GM12872 (cell line): ENCODE measurements at regions not wholly inside any gene's neighbourhood (a gene's known extent, or its start where the extent isn't known, plus 50 kb on each side); places are given as distances from the start of the nearest gene placed in this dataset.

Source experiments
- CTCF ChIP-seq: IDR thresholded peaks from 3 replicates; pipeline ENCODE4 v1.5.1; 2011; ENCODE audit warnings: low read depth, mild to moderate bottlenecking, low read length, moderate library complexity; ENCODE audit not compliant: insufficient read depth

- TF ChIP-seq CTCF, result no peak
Measured at GRCh38 chr5:121373371-121373770, 478.3 kb upstream of the FTMT start.

DNA sequence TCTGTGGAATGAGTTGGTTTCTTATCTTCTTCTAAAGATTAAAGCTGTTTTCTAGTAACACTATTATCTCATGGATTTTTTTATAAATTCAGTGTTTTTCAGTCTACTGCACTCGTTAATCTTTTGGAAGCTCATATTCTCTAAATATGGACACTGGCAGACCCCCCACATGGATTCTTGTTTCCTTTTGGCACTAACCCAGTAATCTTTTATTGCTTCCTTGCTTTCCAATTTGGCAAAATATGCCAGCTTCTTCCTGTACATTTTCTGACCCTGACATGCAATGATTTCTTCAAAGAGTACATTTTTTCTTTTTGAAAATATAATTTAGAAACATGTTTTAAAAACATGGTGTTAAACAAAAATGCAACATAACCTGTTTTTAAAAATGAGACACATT lies 474.2 kb upstream of the FTMT start:
- TF ChIP-seq CTCF, result no peak

DNA sequence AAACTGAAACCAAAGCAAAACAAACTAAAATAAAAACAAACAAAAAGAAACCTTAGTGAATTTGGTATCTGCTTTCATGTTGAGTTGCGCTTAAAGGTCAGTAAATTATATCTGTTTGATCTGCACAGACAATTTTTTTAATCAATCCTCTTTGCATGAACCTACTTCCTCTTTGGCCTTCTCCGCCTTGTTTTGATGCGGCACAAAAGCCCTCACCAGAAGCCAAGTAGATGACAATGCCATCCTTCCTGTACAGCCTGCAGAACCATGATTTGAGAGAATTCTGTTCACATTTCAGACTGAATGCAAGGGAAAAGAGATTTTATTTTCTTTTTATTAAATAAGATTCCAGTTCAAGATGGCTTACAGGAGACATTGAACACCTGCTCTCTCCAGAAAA lies 473.6 kb upstream of the FTMT start:
- TF ChIP-seq CTCF, result no peak

DNA sequence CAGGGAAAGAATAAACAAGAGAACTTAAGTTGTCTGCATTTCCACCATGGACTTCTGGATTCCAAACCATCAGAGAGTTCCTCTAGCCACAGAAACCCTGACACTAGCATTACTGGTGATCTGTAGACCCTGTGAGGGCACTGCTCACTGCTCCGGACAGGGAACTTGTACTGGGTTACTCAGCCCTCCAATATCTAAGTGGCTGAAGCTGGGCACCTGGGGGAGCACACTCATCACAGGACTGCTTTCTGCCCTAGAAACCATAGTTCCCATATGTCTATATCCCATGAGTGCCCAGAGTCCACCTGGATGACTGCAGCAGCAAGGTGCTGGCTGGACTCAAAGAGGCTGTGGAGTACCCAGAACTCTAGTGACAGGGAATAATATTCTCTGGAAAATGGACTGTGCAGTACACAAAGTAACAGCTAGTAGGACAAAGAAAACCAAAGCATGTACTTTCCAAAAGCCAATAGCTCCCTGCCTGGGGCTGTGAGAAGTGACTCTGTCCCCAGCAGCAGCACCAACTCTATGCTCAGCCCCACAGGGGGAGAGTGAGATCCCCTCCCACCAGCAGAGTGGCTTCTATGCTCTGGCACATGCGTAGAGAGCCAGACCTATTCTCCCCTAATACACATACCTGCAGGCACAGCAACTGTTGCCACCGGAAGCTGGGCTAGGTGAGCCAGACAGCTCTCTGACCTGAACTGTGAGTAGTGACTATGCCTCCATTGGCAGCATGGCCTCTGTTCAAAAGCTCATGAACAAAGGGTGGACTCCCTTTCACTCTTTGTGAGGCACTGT lies 472.9 kb upstream of the FTMT start:
- no peak for TF ChIP-seq CTCF

DNA sequence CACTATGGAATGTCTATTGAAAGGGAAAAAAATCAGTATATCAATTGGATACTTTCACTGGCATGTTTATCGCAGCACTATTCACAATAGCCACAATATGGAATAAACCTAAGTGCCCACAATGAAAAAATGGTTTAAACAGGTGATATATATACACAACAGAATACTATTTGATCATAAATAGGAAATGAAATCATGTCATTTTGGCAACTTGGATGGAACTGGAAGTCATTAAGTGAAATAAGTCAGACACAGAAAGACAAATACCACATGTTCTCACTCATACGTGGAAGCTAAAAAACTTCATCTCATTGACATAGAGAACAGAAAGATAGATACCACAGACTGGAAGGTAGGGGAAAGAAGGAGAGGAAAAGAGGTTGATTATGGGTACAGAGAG lies 471.6 kb upstream of the FTMT start:
- TF ChIP-seq CTCF, result no peak

DNA sequence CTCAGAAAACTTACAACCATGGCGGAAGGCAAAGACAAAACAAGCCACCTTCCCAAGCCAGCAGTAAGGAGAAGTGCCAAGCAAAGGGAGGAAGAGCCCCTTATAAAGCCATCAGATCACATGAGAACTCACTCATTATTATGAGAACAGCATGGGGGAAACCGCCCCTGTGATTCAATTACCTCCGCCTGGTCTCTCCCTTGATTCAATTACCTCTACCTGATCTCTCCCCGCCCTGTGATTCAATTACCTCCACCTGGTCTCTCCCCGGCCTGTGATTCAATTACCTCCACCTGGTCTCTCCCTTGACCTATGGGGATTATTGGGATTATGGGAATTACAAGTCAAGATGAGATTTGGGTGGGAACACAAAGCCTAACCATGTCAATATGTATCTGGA lies 467.3 kb upstream of the FTMT start:
- no peak for TF ChIP-seq CTCF

DNA sequence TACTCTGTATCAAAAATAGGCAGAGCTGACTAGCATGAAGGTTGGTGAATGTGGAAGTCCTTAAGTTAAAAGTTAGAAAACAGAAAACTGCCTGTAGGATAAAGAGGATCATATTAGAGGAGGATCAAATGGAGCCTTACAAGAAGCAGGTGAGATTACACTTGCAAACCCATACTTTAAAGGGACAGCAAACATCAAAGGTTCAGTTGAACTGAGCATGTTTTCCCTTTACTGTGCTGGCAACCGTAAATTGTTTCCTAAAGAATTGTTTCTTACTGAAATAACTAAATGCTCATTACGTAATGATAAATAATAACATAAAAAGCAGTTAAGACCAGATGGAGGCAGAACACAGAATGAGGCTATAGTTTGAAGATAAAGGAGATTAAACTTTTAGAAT lies 465.3 kb upstream of the FTMT start:
- TF ChIP-seq CTCF, result no peak

DNA sequence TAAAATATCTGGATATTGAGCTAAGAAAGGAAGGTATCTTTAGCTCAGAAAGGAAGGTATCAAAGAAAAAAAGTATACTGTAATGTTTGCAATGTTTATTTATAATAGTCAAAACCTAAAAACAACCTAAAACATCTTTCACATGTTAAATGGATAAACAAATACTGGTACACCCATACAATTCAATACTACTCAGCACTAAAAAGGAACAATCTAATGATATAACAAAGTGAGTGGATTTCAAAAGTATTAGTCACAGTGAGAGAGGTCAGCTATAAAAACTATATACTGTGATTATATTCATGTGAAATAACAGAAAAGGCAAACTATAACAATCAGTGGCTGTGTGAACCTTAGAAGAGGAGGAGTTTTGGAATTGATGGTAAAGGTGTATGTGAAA lies 455.0 kb upstream of the FTMT start:
- no peak for TF ChIP-seq CTCF
